ENCODE measurements at regions not wholly inside any gene's neighbourhood (a gene's known extent, or its start where the extent isn't known, plus 50 kb on each side); places are given as distances from the start of the nearest gene placed in this dataset.

DNA sequence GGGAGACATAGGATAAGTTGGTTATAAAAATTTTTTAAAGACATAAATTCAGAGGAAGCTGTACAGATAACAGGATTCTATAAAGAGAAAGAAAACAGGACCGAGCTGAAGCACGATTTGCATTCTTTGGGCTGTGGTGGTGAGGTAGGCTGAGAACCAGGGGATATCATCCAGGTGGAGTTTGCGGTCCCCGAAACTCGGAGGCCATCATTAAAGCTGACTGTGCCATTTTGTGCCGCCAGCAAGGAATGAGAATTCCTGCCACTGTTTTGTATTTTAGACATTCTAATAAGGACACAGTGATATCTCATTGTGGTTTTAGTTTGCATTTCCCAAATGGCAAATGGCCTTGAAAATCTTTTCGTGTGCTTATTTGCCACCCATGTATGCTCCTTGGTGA lies 197.9 kb downstream of the IRF8 start:
- DNase-seq (peak in 1 of 4 donors; percentile 3), ATAC-seq (no peak)
- Histone ChIP-seq H3K4me1 (no peaks in the 10 kb centered on the region), H3K27ac (no peak overlapping the region), H3K27me3 (peaks cover 0 to 5% of the 10 kb centered on the region in 2 donors), H3K4me3 (no peak overlapping the region), H3K36me3 (no peaks in the 10 kb centered on the region), H3K9me3 (no peaks in the 10 kb centered on the region)
- intact Hi-C loops (cut with DNase I), result no loop called here
- TF ChIP-seq, protein P1, sequence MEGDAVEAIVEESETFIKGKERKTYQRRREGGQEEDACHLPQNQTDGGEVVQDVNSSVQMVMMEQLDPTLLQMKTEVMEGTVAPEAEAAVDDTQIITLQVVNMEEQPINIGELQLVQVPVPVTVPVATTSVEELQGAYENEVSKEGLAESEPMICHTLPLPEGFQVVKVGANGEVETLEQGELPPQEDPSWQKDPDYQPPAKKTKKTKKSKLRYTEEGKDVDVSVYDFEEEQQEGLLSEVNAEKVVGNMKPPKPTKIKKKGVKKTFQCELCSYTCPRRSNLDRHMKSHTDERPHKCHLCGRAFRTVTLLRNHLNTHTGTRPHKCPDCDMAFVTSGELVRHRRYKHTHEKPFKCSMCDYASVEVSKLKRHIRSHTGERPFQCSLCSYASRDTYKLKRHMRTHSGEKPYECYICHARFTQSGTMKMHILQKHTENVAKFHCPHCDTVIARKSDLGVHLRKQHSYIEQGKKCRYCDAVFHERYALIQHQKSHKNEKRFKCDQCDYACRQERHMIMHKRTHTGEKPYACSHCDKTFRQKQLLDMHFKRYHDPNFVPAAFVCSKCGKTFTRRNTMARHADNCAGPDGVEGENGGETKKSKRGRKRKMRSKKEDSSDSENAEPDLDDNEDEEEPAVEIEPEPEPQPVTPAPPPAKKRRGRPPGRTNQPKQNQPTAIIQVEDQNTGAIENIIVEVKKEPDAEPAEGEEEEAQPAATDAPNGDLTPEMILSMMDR (IDR thresholded peaks at IDR 0.05), result no peak

DNA sequence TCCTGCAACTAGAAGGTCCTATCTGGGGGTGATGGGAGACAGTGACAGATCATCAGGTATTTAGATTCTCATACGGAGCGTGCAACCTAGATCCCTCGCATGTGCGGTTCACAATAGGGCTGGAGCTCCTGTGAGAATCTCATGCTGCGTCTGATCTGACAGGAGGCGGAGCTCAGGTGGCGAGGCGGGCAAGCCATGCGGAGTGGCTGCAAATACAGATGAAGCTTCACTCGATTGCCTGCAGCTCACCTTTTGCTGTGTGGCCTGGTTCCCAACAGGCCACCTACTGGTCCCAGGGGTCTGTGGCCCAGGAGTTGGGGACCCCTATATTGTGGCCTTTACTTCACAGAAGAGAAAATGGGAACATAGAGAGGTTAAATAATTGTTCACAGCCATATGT lies 200.4 kb downstream of the IRF8 start:
- TF ChIP-seq, protein P1 (IDR thresholded peaks at IDR 0.05), result no peak
- no peak for ATAC-seq

DNA sequence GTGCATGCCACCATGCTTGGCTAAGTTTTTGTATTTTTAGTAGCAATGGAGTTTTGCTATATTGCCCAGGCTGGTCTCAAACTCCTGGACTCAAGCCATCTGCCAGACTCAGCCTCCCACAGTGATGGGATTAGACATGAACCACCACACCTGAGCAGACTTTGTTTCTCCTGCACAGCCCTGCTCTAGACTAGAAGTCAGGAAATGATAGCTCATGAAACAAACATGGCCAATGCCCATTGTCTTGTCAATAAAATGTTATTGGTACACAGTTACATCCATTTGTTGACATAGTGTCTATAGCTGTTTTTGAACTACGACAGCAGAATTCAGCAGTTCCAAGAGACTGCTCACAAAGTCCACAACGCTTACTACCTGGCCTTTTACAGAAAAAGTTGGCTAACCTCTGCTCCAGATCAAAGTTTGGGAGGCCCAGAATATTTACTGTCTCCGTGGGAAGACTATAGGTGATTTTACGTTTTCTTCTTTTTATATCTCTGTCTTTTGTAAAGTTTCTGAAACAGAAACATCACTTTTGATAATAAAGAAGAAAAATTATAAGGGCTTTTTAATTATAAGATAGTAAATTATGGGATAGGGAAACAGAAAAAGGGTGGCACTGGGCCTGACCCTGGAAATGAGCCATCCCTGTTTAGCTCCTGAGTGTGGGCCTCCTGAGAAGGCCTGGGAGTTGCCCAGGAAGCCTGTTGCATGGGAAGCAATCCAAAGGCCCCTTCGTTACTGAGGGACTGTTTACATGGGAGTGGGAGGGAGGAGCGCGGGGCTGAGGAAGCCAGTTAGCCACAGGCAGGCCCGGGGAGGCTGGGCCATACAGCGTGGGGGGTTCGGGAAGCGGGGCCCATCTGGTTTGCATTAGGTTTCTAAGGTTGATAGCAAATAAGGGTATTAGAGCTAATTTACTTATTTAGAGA lies 201.5 kb downstream of the IRF8 start:
- Histone ChIP-seq H3K9me3 (no peaks in the 10 kb centered on the region), H3K36me3 (no peaks in the 10 kb centered on the region), H3K4me1 (no peaks in the 10 kb centered on the region), H3K27ac (no peak overlapping the region), H3K27me3 (peaks cover 0 to 5% of the 10 kb centered on the region in 2 donors), H3K4me3 (no peak overlapping the region)
- TF ChIP-seq, protein P1 (IDR thresholded peaks at IDR 0.05), result no peak
- intact Hi-C loops (cut with DNase I), result no loop called here
- ATAC-seq (no peak), DNase-seq (peak in 1 of 4 donors; percentile 71)

More for the DNA sequence above, 200.4 kb downstream of the IRF8 start:
- Histone ChIP-seq H3K9me3 (no peaks in the 10 kb centered on the region), H3K36me3 (no peaks in the 10 kb centered on the region), H3K4me3 (no peak overlapping the region), H3K27ac (no peak overlapping the region), H3K4me1 (no peaks in the 10 kb centered on the region), H3K27me3 (peaks cover 0 to 5% of the 10 kb centered on the region in 2 donors)
- intact Hi-C loops (cut with DNase I), result no loop called here
- DNase-seq, result no peak

DNA sequence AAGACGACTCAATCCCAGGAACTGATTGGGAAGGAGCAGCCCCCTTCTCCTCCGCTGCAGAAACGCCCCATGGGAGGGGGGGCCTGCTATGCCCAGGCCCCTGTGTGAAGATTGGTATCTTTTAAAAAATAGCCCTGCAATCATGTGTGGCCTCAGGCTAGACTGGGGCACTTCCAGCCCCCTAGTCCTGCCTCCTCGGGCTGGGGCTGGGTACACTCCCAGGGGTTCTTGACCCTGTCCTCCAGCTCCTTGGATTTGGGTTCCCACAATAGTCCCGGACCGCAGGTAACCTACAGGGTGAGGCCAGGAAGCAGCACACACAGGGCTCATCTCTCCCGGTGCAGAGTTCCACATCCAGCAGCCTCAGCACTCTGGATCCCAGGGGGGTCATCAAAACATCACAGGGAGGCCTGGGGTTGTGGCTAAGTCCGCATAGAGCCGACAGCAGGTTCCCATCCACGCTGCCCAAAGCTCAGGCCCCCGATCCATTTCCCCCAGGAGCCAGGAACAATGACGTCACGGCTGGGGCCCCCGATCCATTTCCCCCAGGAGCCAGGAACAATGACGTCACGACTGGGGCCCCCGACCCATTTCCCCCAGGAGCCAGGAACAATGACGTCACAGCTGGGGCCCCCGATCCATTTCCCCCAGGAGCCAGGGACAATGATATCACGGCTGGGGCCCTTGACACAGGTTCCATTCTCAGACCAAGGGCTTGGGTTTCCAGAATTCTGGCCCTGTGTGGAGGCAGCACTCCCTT lies 202.4 kb downstream of the IRF8 start:
- peaks cover 0 to 5% of the 10 kb centered on the region in 2 donors for H3K27me3 ChIP-seq
- TF ChIP-seq, protein P1 (IDR thresholded peaks at IDR 0.05), result no peak
- intact Hi-C loops (cut with DNase I), result no loop called here
- no peak overlapping the region for H3K4me3 ChIP-seq
- H3K9me3 ChIP-seq, result no peaks in the 10 kb centered on the region
- no peak for ATAC-seq
- no peak overlapping the region for H3K27ac ChIP-seq
- no peak for DNase-seq
- H3K36me3 ChIP-seq, result no peaks in the 10 kb centered on the region
- no peaks in the 10 kb centered on the region for H3K4me1 ChIP-seq

DNA sequence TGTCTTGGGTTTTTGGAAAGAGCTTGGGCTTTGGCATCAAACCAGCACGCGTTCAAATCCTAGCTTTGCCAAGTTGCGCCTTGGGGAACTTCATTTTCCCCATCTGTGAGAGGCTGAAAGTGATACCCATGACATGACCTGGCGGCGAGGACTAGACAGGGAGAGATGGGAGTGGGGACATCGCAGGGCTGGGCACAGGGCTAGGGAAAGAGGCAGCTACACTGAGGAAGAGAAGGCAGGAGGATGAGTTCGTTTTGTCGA lies 202.9 kb downstream of the IRF8 start:
- H3K4me1 ChIP-seq, result no peaks in the 10 kb centered on the region
- H3K27ac ChIP-seq, result no peak overlapping the region
- intact Hi-C loops (cut with DNase I), result no loop called here
- peak in 1 of 4 donors; percentile 58 for DNase-seq
- no peak overlapping the region for H3K4me3 ChIP-seq
- ATAC-seq, result peak; percentile 18
- H3K36me3 ChIP-seq, result no peaks in the 10 kb centered on the region
- H3K27me3 ChIP-seq, result peaks cover 0 to 5% of the 10 kb centered on the region in 2 donors
- TF ChIP-seq, protein P1 (IDR thresholded peaks at IDR 0.05), result no peak
- no peaks in the 10 kb centered on the region for H3K9me3 ChIP-seq
